ENCODE measurements at regions not wholly inside any gene's neighbourhood (a gene's known extent, or its start where the extent isn't known, plus 50 kb on each side); places are given as distances from the start of the nearest gene placed in this dataset.

DNA sequence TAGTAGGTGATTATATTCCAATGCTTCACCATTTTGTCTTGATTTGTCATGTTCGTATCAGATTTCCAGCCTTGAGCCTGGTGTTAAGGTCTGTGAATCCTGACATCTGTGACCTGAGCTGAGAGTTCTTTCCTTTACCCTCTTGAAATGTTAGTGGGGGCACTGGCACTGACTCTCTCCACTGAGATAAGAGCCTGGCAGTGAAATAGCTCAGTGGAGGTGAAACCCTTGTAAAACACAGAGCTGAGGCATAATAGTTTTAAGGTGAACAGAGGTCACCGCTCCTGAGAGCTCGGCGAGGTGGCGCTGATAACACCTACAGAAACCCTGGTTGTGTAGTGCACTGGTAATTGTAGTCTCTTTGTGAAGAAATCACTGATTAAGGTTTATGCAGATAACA lies 748.2 kb downstream of the DIAPH3 start:
- H4K20me1 ChIP-seq (ENCODE audit: control insufficient read depth, insufficient read depth, insufficient read length) = no peaks in the 10 kb centered on the region
- H3K18ac ChIP-seq (ENCODE audit: insufficient read length, low read depth, low read length) = no peak overlapping the region
- no peaks in the 10 kb centered on the region for H3K27me3 ChIP-seq (ENCODE audit: insufficient read depth, low read length)
- no peak for DNase-seq
- H3K4me3 Mint-ChIP-seq = no peak overlapping the region
- H3K4ac ChIP-seq (ENCODE audit: low read depth, low read length) = no peak overlapping the region
- H2BK5ac ChIP-seq (ENCODE audit: insufficient read length, low read length) = no peak overlapping the region
- H3K4me1 Mint-ChIP-seq = peaks cover 26 to 35% of the 10 kb centered on the region in 2 experiments
- no peak overlapping the region for H2BK12ac ChIP-seq (ENCODE audit: insufficient read length, low read depth, low read length)
- no peak overlapping the region for H2BK15ac ChIP-seq (ENCODE audit: low read depth, low read length)
- no peak overlapping the region for H3K27ac ChIP-seq (ENCODE audit: insufficient read length, low read depth, low read length)
- no peaks in the 10 kb centered on the region for H3K79me1 ChIP-seq (ENCODE audit: insufficient read depth, low read depth, low read length, poor library complexity, severe bottlenecking)
- no peak overlapping the region for H3K4me2 ChIP-seq (ENCODE audit: insufficient read depth, insufficient read length, low read length)
- H4K8ac ChIP-seq (replicated peaks; ENCODE audit: insufficient read length, low read depth, low read length) = no peak overlapping the region
- H3K9ac ChIP-seq (ENCODE audit: extremely low read depth, insufficient read length, low read length) = no peak overlapping the region
- H3K4me1 ChIP-seq (ENCODE audit: insufficient read depth, low read length) = peaks cover 2% of the 10 kb centered on the region; the same call in 1 of the 2 replicates
- WGBS (ENCODE audit: extremely low coverage, insufficient read length, low lambda C conversion rate) = no CpG with 5 or more reads among the region's 5 CpGs
- H3K9me3 Mint-ChIP-seq = peaks cover 14 to 16% of the 10 kb centered on the region in 2 experiments
- no peaks in the 10 kb centered on the region for H3K79me2 ChIP-seq (ENCODE audit: insufficient read depth, low read length)
- H2AK5ac ChIP-seq (ENCODE audit: insufficient read length, low read length) = no peak overlapping the region
- H3K14ac ChIP-seq (ENCODE audit: insufficient read depth, low read length) = no peak overlapping the region
- no peak overlapping the region for H3T11ph ChIP-seq (ENCODE audit: low read length)
- H4K5ac ChIP-seq (ENCODE audit: insufficient read length, low read depth, low read length) = no peak overlapping the region
- peaks cover 7 to 28% (median 23%) of the 10 kb centered on the region in 3 experiments; a peak in 6 of 7 replicates for H3K36me3 Mint-ChIP-seq (ENCODE audit: insufficient read depth in 1 of 3, low read depth in 3 of 3)
- peak overlapping the region; percentile 12 to 30 (median 17); a peak in 3 of 7 replicates for H3K27ac Mint-ChIP-seq
- H3K9me3 ChIP-seq (ENCODE audit: control insufficient read depth, low read depth, low read length) = no peaks in the 10 kb centered on the region
- H4K91ac ChIP-seq (ENCODE audit: insufficient read length, low read depth, low read length) = no peak overlapping the region
- H2BK120ac ChIP-seq (ENCODE audit: low read depth, low read length, poor library complexity, severe bottlenecking) = no peak overlapping the region
- no peak overlapping the region for H2BK20ac ChIP-seq (ENCODE audit: low read depth, low read length, poor library complexity, severe bottlenecking)
- H3K23ac ChIP-seq (ENCODE audit: insufficient read length, low read depth, low read length) = no peak overlapping the region
- H2AFZ ChIP-seq (ENCODE audit: low read length) = no peak overlapping the region
- no peaks in the 10 kb centered on the region for H3K23me2 ChIP-seq (ENCODE audit: insufficient read length, low read depth, low read length, poor library complexity, severe bottlenecking)
- no peak overlapping the region for H3K56ac ChIP-seq (ENCODE audit: insufficient read length, low read depth, low read length)
- peaks cover 6% of the 10 kb centered on the region for H3K27me3 Mint-ChIP-seq (ENCODE audit: low read depth)
- TF ChIP-seq CTCF (conservative IDR thresholded peaks at IDR 0.05) = no peak
